Fibroblast of lung (primary cell): ENCODE measurements at regions not wholly inside any gene's neighbourhood (a gene's known extent, or its start where the extent isn't known, plus 50 kb on each side); places are given as distances from the start of the nearest gene placed in this dataset.

ENCODE experiments used
- CTCF ChIP-seq, 2 donors: IDR thresholded peaks in 1 of 2; conservative IDR thresholded peaks in 1 of 2; 1 replicate in 1 of 2; 2 replicates in 1 of 2; pipeline ENCODE4 v1.5.1; 2011 to 2012; ENCODE audit warnings: low read length in 2 of 2, control low read depth in 1 of 2, inconsistent platforms in 1 of 2, low read depth in 1 of 2, mild to moderate bottlenecking in 1 of 2
- EZH2 ChIP-seq: IDR thresholded peaks from 2 replicates; pipeline ENCODE4 v1.5.1; 2012; ENCODE audit warnings: low read length, control low read depth, mild to moderate bottlenecking; ENCODE audit errors: missing control alignments

- TF ChIP-seq CTCF (conservative IDR thresholded peaks at IDR 0.05 in 1 of 2, IDR thresholded peaks at IDR 0.05 in 1 of 2; ENCODE audit: low read depth in 1 of 2, low read length in 2 of 2) (no peak), EZH2 (no peak)
These were observed 543.6 kb upstream of the CITED2 start for GRCh38 chr6:139917951-139918630.
